HEK293T (cell line): ENCODE measurements at regions not wholly inside any gene's neighbourhood (a gene's known extent, or its start where the extent isn't known, plus 50 kb on each side); places are given as distances from the start of the nearest gene placed in this dataset.

Experiments used
- ARNT ChIP-seq: fragments of 450-650 bp; IDR thresholded peaks from 2 replicates; pipeline ENCODE4 v1.6.1; 2017; ENCODE audit warnings: mild to moderate bottlenecking
- FOXK2 ChIP-seq: fragments of 450-650 bp; IDR thresholded peaks from 2 replicates; pipeline ENCODE4 v1.6.1; 2016; ENCODE audit warnings: mild to moderate bottlenecking
- HDGF ChIP-seq: fragments of 450-650 bp; IDR thresholded peaks from 2 replicates; pipeline ENCODE4 v1.6.1; 2017; ENCODE audit warnings: antibody characterized with exemption, borderline replicate concordance
- TF ChIP-seq, protein P1 (sequence below): fragments of 450-650 bp; IDR thresholded peaks from 2 replicates; pipeline ENCODE4 v1.6.1; 2016

DNA sequence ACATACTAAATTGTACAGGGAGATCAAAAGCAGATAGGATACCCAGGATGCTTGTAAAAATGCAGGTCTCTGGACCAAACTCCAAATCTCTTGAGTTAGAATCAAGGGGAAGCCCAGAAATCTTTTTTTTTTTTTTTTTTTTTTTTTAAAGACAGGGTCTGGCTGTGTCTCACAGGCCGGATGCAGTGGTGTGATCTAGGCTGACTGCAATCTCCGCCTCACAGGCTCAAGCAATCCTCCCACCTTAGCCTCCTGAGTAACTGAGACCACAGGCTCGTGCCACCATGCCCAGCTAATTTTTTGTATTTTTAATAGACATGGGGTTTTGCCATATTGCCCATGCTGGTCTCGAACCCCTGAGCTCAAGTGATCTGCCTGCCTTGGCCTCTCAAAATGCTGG, 373.5 kb downstream of the SHQ1 start:
- TF ChIP-seq ARNT, result no peak
- no peak for TF ChIP-seq FOXK2
- no peak for TF ChIP-seq HDGF
- TF ChIP-seq, protein P1, sequence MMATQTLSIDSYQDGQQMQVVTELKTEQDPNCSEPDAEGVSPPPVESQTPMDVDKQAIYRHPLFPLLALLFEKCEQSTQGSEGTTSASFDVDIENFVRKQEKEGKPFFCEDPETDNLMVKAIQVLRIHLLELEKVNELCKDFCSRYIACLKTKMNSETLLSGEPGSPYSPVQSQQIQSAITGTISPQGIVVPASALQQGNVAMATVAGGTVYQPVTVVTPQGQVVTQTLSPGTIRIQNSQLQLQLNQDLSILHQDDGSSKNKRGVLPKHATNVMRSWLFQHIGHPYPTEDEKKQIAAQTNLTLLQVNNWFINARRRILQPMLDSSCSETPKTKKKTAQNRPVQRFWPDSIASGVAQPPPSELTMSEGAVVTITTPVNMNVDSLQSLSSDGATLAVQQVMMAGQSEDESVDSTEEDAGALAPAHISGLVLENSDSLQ, result no peak
